ENCODE measurements at regions not wholly inside any gene's neighbourhood (a gene's known extent, or its start where the extent isn't known, plus 50 kb on each side); places are given as distances from the start of the nearest gene placed in this dataset.

GRCh38 chr10:78944723-78945312 lies 123.9 kb upstream of the ZMIZ1 start:
- DNase-seq (ENCODE audit: low spot score), result no peak

GRCh38 chr10:78945838-78946237 lies 122.9 kb upstream of the ZMIZ1 start:
- DNase-seq (ENCODE audit: low spot score), result no peak

GRCh38 chr10:78947226-78947625 lies 121.5 kb upstream of the ZMIZ1 start:
- no peak for DNase-seq (ENCODE audit: low spot score)

- no peak for DNase-seq (ENCODE audit: low spot score)
Observed at GRCh38 chr10:78947733-78948132, 121.0 kb upstream of the ZMIZ1 start.

GRCh38 chr10:78948621-78949030 lies 120.1 kb upstream of the ZMIZ1 start:
- DNase-seq (ENCODE audit: low spot score), result no peak

- no peak for DNase-seq (ENCODE audit: low spot score)
Observed at GRCh38 chr10:78950656-78951587, 117.8 kb upstream of the ZMIZ1 start.

DNA sequence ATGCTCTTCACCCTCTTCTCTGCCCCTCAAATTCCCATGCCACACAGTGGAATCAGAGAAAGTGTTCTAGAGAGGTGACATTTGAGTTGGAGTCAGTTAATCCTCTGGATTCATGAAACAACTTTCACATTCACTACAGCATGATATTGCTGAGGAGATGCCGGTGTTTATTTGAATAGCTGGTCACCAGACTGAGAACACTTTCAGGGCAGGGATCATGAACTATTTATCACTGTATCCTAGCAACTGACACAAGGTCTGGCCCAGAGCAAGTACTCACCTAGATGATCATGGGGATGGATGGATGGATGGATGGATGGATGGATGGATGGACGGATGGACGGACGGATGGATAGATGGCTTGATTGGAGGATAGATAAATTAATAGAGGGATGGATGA lies 116.7 kb upstream of the ZMIZ1 start:
- no peak for DNase-seq (ENCODE audit: low spot score)

GRCh38 chr10:78952686-78953085 lies 116.1 kb upstream of the ZMIZ1 start:
- DNase-seq (ENCODE audit: low spot score), result no peak

DNA sequence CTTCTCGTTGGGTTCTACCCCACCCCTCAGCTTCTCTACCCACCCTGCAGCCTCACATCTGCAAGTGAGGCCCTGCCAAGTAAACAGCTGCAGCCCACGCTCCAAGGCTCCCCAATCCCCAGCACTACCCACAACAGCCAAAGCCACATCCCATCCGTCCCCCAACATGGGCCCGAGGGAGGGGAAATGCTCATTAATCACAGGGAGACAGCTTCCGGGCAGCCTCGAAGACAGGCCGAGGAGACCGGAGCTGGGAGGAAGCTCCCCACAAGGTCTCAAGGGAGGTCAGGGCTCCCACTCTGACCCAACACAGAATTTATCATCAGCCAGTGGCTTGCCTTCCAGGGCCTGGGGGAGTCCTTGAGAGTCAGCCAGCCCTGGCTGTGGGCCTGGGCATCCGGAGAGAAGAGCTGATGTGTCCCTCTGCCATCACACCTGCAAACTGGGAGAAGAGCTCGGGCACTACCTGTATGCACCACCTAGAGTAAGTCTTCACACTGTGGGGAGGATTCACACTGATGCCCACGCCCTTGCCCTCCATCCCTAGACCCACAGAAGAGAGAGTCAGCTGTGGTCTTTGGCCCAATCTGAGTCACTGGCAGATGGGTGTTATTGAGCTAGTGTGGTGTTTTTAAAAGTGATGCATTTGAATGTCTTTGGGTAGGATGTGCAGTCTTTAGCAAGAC lies 115.5 kb upstream of the ZMIZ1 start:
- no peak for DNase-seq (ENCODE audit: low spot score)

- no peak for DNase-seq (ENCODE audit: low spot score)
Observed at GRCh38 chr10:78953799-78954297, 114.9 kb upstream of the ZMIZ1 start.

- DNase-seq (ENCODE audit: low spot score), result no peak
Observed at GRCh38 chr10:78954689-78955088, 114.1 kb upstream of the ZMIZ1 start.

DNA sequence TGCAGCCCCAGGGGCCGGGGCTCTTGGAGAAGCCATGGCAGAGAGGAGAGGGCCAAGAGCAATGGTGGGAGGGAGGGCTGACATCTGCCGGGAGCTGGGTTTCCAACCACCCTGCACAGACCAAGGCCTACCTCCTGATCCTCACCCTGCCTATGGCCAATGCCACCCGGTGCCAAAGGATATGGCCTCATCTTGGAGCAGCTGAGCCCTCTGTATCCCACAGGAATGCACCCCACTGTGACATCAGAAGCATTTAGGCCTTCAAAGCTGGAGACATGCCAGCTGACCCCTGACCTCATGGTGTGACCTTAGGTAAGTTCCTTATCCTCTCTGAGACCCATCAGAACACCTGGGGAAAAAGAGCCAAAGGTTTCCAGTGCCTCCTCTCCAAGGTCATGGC lies 113.6 kb upstream of the ZMIZ1 start:
- no peak for DNase-seq (ENCODE audit: low spot score)

DNA sequence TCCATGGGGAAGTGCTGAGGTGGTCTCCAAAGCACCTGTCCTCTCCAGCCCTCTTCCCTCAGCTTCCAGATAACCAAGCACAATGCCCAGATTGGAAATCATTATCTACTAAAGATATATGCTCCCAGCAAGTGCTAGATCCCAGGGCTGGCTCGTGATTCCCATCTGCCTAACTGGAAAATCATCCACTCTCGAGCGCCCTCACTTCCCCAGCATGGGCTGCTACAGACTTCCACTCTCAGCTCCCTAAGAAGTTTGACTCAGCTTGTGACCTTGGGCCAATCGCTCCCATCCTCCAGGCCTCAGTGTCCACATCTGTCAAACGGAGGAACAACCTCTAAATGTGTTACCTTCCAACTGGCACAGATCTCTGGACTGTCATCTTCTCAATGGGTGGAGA lies 112.4 kb upstream of the ZMIZ1 start:
- DNase-seq (ENCODE audit: low spot score), result no peak

DNA sequence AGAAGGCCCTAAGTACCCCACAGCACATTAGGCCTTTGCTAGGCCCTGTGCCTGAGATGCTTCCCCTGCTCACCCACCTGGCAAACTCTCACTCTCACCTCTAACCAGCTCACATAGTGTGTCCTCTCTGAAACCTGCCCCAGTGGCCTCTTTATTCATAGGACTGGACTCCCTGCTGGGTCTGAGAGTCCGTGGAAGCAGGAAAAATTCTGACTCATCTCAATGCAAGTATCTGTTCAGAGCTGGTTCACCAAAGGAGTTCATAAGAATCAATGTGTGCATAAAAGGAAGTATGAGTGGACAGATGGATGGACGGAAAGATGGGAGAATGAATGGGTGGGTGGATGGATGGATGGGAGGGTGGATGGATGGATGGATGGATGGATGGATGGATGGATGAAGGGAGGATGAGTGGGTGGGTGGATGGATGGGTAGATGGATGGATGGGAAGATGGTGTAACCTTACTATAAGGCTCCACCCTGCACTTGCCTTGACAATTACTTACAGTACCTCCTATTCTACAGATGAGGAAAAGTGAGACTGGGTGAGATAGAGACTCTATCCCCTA lies 111.2 kb upstream of the ZMIZ1 start:
- DNase-seq (ENCODE audit: low spot score), result no peak

DNA sequence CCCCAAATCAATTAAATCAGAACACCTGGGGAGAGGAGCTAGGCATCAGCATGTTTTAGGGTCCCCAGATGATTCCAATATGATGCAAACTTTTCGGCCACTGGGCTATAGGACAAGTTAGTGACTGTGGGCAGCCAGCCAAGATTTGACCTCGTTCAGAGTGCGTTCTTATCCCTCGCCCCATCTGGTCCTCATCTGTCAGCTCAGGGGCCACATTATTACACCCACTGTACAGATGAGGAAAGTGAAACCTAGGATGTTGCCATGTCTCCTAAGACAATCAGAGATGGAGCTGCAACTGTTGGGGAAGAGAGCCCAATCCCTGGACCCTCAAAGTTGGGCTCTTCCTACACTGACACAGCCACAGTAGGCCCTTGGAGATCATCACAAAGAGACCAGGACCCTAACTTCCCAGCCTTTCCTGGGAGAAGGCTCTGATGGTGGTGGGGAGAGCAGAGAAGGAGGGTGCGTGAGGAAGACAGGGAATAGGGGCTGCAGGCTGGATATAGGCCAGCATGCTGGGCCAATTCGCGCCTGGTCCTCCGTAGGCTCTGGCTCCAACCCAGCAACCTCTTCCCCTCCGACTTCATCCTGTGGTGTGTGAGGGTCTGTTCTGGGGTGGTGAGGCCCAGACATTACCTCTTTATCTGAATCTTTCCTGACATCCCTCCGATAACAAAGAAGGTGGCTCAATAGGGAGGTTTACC lies 109.4 kb upstream of the ZMIZ1 start:
- no peak for DNase-seq (ENCODE audit: low spot score)

GRCh38 chr10:78959924-78960285 lies 108.9 kb upstream of the ZMIZ1 start:
- DNase-seq (ENCODE audit: low spot score), result no peak

GRCh38 chr10:78960316-78960800 lies 108.4 kb upstream of the ZMIZ1 start:
- DNase-seq (ENCODE audit: low spot score), result peak; percentile 63

DNA sequence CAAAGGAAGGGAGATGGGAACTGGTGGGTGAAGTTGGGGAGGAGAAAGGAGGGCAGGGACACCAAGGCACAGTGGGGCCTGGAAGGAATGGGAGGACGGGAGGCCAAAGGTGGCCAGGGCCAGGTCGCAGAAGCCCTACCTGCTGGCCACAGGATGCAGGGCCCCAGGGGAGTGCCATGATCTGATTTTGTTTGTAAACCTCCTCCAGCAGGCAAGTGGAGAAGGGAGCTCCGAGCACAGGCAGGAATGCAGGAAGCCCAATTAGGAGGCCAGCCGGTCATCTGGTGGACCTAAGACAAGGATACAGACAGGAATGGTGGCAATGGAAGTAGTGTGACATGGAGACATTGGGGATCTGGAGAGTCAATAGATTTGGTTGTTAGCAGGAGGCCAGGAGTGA lies 107.0 kb upstream of the ZMIZ1 start:
- DNase-seq (ENCODE audit: low spot score), result no peak

- DNase-seq (ENCODE audit: low spot score), result no peak
Observed at GRCh38 chr10:78963074-78964034, 105.4 kb upstream of the ZMIZ1 start.

- DNase-seq (ENCODE audit: low spot score), result no peak
Observed at GRCh38 chr10:78964274-78964951, 104.4 kb upstream of the ZMIZ1 start.

Data from COLO829 (cell line).